ENCODE measurements at regions not wholly inside any gene's neighbourhood (a gene's known extent, or its start where the extent isn't known, plus 50 kb on each side); places are given as distances from the start of the nearest gene placed in this dataset.

GRCh38 chr7:8809320-8809719 lies 375.9 kb downstream of the NXPH1 start:
- H3K36me3 ChIP-seq: no peaks in the 10 kb centered on the region
- no peak overlapping the region for H3K4me3 ChIP-seq
- TF ChIP-seq CTCF (IDR thresholded peaks at IDR 0.05): no peak
- TF ChIP-seq POLR2AphosphoS5 (IDR thresholded peaks at IDR 0.05): no peak
- no peak for TF ChIP-seq EP300 (IDR thresholded peaks at IDR 0.05)
- H3K4me1 ChIP-seq: no peaks in the 10 kb centered on the region
- ATAC-seq: no peak
- H3K27ac ChIP-seq: no peak overlapping the region
- 58 to 63% methylated on average over 2 of the region's 2 CpGs for WGBS, 2 donors (ENCODE audit: low coverage in 1 of 2)
- no peaks in the 10 kb centered on the region for H3K27me3 ChIP-seq
- no peaks in the 10 kb centered on the region for H3K9me3 ChIP-seq

GRCh38 chr7:8817448-8818036 lies 384.1 kb downstream of the NXPH1 start:
- Histone ChIP-seq H3K27ac (no peak overlapping the region), H3K27me3 (no peaks in the 10 kb centered on the region), H3K36me3 (no peaks in the 10 kb centered on the region), H3K4me3 (no peak overlapping the region), H3K4me1 (no peaks in the 10 kb centered on the region), H3K9me3 (no peaks in the 10 kb centered on the region)
- WGBS, 2 donors (ENCODE audit: low coverage in 1 of 2): 17 to 67% methylated on average over 3 of the region's 3 CpGs
- ATAC-seq: no peak
- TF ChIP-seq POLR2A (IDR thresholded peaks at IDR 0.05) (no peak), CTCF (IDR thresholded peaks at IDR 0.05) (no peak), POLR2AphosphoS5 (IDR thresholded peaks at IDR 0.05) (no peak)

- no peaks in the 10 kb centered on the region for H3K9me3 ChIP-seq
- H3K27ac ChIP-seq: no peak overlapping the region
- no peak overlapping the region for H3K4me3 ChIP-seq
- no peak for TF ChIP-seq POLR2A (IDR thresholded peaks at IDR 0.05)
- TF ChIP-seq CTCF (IDR thresholded peaks at IDR 0.05): no peak
- TF ChIP-seq POLR2AphosphoS5 (IDR thresholded peaks at IDR 0.05): no peak
- no peak for TF ChIP-seq EP300 (IDR thresholded peaks at IDR 0.05)
- no peaks in the 10 kb centered on the region for H3K4me1 ChIP-seq
- H3K27me3 ChIP-seq: no peaks in the 10 kb centered on the region
- 79 to 84% methylated on average over 2 of the region's 2 CpGs for WGBS, 2 donors (ENCODE audit: low coverage in 1 of 2)
- no peaks in the 10 kb centered on the region for H3K36me3 ChIP-seq
- no peak for ATAC-seq
Measured at GRCh38 chr7:8818406-8818805, 385.0 kb downstream of the NXPH1 start.

- no peaks in the 10 kb centered on the region for H3K4me1 ChIP-seq
- no peak overlapping the region for H3K27ac ChIP-seq
- 64 to 67% methylated on average over 1 to 2 of the region's 2 CpGs for WGBS, 2 donors (ENCODE audit: low coverage in 1 of 2)
- H3K27me3 ChIP-seq: no peaks in the 10 kb centered on the region
- H3K36me3 ChIP-seq: no peaks in the 10 kb centered on the region
- TF ChIP-seq CTCF (IDR thresholded peaks at IDR 0.05) (no peak), POLR2A (IDR thresholded peaks at IDR 0.05) (no peak), POLR2AphosphoS5 (IDR thresholded peaks at IDR 0.05) (no peak), EP300 (IDR thresholded peaks at IDR 0.05) (no peak)
- no peak for ATAC-seq
- no peaks in the 10 kb centered on the region for H3K9me3 ChIP-seq
- H3K4me3 ChIP-seq: no peak overlapping the region
Measured at GRCh38 chr7:8822595-8822994, 389.2 kb downstream of the NXPH1 start.

GRCh38 chr7:8823486-8823885 lies 390.1 kb downstream of the NXPH1 start:
- Histone ChIP-seq H3K36me3 (no peaks in the 10 kb centered on the region), H3K27me3 (no peaks in the 10 kb centered on the region), H3K27ac (no peak overlapping the region), H3K9me3 (no peaks in the 10 kb centered on the region), H3K4me3 (no peak overlapping the region), H3K4me1 (no peaks in the 10 kb centered on the region)
- WGBS, 2 donors (ENCODE audit: low coverage in 1 of 2): 69 to 84% methylated on average over 2 of the region's 2 CpGs
- TF ChIP-seq CTCF (IDR thresholded peaks at IDR 0.05) (no peak), POLR2A (IDR thresholded peaks at IDR 0.05) (no peak), EP300 (IDR thresholded peaks at IDR 0.05) (no peak), POLR2AphosphoS5 (IDR thresholded peaks at IDR 0.05) (no peak)
- ATAC-seq: no peak
